A673 (cell line): ENCODE measurements at regions not wholly inside any gene's neighbourhood (a gene's known extent, or its start where the extent isn't known, plus 50 kb on each side); places are given as distances from the start of the nearest gene placed in this dataset.

Experiments used
- EZH2 ChIP-seq: fragments of 200-600 bp; sonication (generic); IDR thresholded peaks from 2 replicates; pipeline ENCODE4 v1.6.1; 2017; ENCODE audit warnings: borderline replicate concordance, low read depth, mild to moderate bottlenecking, mixed read lengths, antibody characterized with exemption, low read length; ENCODE audit not compliant: poor library complexity, severe bottlenecking
- TF ChIP-seq, protein P1 (sequence below): fragments of 300-800, 200-600 bp; sonication (generic); conservative IDR thresholded peaks from 2 replicates; pipeline ENCODE4 v1.5.1; 2017; ENCODE audit warnings: low read depth, mild to moderate bottlenecking, antibody characterized with exemption, low read length, moderate library complexity, mixed read lengths

DNA sequence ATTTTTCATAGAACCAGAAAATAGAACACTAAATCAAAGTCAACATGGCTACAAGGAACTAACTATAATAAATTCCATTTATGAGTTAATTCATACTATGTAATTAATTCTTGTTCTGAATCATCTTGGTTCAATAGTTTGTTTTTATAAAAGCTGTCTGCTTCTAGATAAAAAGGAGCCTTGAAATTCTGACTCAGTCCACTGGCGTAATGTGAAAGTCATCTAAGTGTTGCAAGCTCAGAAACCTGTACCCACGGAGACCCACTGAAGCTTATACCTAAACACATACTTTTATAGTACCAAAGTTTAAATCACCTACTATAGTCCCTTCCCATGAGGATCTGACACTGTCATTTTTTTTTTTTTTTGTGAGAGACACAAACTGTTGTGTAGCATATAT is 489.4 kb downstream of the SEMA3D start:
- TF ChIP-seq, protein P1, sequence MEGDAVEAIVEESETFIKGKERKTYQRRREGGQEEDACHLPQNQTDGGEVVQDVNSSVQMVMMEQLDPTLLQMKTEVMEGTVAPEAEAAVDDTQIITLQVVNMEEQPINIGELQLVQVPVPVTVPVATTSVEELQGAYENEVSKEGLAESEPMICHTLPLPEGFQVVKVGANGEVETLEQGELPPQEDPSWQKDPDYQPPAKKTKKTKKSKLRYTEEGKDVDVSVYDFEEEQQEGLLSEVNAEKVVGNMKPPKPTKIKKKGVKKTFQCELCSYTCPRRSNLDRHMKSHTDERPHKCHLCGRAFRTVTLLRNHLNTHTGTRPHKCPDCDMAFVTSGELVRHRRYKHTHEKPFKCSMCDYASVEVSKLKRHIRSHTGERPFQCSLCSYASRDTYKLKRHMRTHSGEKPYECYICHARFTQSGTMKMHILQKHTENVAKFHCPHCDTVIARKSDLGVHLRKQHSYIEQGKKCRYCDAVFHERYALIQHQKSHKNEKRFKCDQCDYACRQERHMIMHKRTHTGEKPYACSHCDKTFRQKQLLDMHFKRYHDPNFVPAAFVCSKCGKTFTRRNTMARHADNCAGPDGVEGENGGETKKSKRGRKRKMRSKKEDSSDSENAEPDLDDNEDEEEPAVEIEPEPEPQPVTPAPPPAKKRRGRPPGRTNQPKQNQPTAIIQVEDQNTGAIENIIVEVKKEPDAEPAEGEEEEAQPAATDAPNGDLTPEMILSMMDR, result no peak
- TF ChIP-seq EZH2, result no peak
